Calu3 (cell line): ENCODE measurements at regions not wholly inside any gene's neighbourhood (a gene's known extent, or its start where the extent isn't known, plus 50 kb on each side); places are given as distances from the start of the nearest gene placed in this dataset.

Experiments
- BruUV-seq: library from RNA; stranded (reverse); fragments of 400-500 nt; replicated peaks from 2 replicates; lab custom pipeline; 2021; lab: Mats Ljungman, UMichigan
- CTCF ChIA-PET: fragments of 300-600 bp; sonication (Branson Sonifier 250); formaldehyde crosslinking; loops from one replicate; lab custom pipeline; 2022; ENCODE audit warnings: antibody characterized with exemption; lab: Charles Lee
- DNase-seq: peaks from one replicate; pipeline ENCODE4 v3.0.0; 2022
- H3K27ac Mint-ChIP-seq: one replicate; pipeline ENCODE4 v1.8.0; 2022; ENCODE audit warnings: mixed read lengths; ENCODE audit not compliant: unreplicated experiment
- H3K27me3 Mint-ChIP-seq: one replicate; pipeline ENCODE4 v1.8.0; 2022; ENCODE audit warnings: mixed read lengths; ENCODE audit not compliant: unreplicated experiment
- H3K36me3 Mint-ChIP-seq: one replicate; pipeline ENCODE4 v1.8.0; 2022; ENCODE audit warnings: mild to moderate bottlenecking, moderate library complexity, mixed read lengths; ENCODE audit not compliant: insufficient read depth, unreplicated experiment
- H3K4me1 Mint-ChIP-seq: one replicate; pipeline ENCODE4 v1.8.0; 2022; ENCODE audit warnings: mild to moderate bottlenecking, low read depth, mixed read lengths; ENCODE audit not compliant: unreplicated experiment
- H3K4me3 Mint-ChIP-seq: one replicate; pipeline ENCODE4 v1.8.0; 2022; ENCODE audit warnings: mild to moderate bottlenecking, low read depth, moderate library complexity, mixed read lengths; ENCODE audit not compliant: unreplicated experiment
- H3K9me3 Mint-ChIP-seq: one replicate; pipeline ENCODE4 v1.8.0; 2022; ENCODE audit warnings: low read depth, mixed read lengths; ENCODE audit not compliant: unreplicated experiment
- intact Hi-C: fragments of 100-400 bp; cut with micrococcal nuclease; formaldehyde crosslinking; loops from one replicate; pipeline ENCODE4 v1.10.0; 2022; ENCODE audit not compliant: unreplicated experiment
- TF ChIP-seq, protein P1 (sequence below): fragments of 200-600 bp; IDR thresholded peaks from one replicate; pipeline ENCODE4 v1.8.0; 2022; ENCODE audit warnings: antibody characterized with exemption; ENCODE audit not compliant: unreplicated experiment

DNA sequence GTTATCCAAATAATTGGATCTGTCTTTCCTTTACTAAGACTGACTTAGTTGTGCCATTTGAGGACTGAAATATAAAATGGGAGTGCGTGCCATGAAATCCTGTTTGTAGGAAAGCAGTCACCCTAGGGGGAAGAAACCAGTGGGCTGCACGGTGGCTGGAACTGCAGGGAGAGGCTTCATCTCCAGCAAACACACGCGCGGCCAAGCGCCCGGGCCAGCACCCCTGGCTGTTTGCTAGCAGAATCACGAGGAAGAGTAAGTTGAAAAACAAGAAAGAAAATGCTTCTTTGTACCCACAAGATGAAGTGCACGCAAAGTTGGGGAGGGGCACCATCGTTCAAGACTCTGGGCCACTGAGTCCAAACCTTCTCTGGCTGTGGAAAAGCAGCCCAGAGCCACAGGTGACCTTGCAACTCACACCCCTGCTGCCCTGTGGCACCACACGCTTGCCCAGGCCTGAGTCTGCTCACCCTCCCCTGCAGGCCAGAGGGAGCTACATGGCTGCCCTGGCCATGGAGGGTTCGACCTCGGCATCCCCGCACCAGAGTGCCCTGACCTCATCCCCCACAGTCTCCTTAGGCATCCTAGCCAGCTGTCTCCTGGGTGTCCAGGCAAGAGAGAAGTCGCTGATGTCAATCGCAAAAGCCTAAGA is 55.2 kb downstream of the IRX2 start:
- CTCF ChIA-PET: no interaction called here

DNA sequence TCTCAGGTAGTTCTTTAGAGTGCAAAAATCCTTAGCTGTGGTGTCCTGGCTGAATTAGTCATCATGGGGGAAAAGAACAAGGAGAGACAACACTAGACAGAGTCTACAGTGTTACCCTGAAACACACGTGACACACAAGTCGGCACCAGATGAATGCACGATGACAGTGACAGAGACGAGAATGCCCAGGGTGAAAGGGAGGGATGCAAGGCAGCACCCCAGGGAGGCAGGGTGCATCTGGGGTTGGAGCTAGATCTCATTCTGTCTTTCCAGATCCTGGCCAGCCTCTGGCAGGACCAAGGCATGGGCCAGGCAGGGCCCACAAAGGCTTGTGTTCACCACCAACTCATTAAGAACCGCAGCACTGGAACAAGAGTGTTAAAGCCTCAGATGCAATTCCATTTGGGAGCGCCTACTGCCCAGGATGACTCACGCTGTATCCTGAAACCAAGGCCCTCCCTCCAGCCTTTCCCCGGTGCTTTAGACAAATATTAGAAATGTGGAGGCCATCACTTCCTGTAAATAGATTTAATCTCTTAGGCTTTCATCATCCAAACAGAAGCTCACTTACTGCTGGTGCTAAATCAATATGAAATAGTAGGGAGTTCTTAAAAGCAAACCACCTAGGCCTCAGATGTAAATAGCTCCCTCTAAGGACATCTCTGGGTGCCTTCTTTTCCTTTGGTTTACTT is 56.1 kb downstream of the IRX2 start:
- intact Hi-C loops: no loop called here
- no peaks in the 10 kb centered on the region for H3K36me3 Mint-ChIP-seq
- H3K4me1 Mint-ChIP-seq: no peaks in the 10 kb centered on the region
- H3K27ac Mint-ChIP-seq: no peak overlapping the region
- peaks cover 17% of the 10 kb centered on the region for H3K9me3 Mint-ChIP-seq
- CTCF ChIA-PET: no interaction called here
- no peak overlapping the region for H3K4me3 Mint-ChIP-seq
- DNase-seq: no peak
- TF ChIP-seq, protein P1, sequence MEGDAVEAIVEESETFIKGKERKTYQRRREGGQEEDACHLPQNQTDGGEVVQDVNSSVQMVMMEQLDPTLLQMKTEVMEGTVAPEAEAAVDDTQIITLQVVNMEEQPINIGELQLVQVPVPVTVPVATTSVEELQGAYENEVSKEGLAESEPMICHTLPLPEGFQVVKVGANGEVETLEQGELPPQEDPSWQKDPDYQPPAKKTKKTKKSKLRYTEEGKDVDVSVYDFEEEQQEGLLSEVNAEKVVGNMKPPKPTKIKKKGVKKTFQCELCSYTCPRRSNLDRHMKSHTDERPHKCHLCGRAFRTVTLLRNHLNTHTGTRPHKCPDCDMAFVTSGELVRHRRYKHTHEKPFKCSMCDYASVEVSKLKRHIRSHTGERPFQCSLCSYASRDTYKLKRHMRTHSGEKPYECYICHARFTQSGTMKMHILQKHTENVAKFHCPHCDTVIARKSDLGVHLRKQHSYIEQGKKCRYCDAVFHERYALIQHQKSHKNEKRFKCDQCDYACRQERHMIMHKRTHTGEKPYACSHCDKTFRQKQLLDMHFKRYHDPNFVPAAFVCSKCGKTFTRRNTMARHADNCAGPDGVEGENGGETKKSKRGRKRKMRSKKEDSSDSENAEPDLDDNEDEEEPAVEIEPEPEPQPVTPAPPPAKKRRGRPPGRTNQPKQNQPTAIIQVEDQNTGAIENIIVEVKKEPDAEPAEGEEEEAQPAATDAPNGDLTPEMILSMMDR: no peak
- H3K27me3 Mint-ChIP-seq: no peaks in the 10 kb centered on the region
- BruUV-seq: no TSS peak

More for the DNA sequence above, 55.2 kb downstream of the IRX2 start:
- Mint-ChIP-seq H3K36me3 (no peaks in the 10 kb centered on the region), H3K4me3 (no peak overlapping the region), H3K27me3 (no peaks in the 10 kb centered on the region), H3K27ac (no peak overlapping the region), H3K9me3 (peaks cover 19% of the 10 kb centered on the region), H3K4me1 (no peaks in the 10 kb centered on the region)
- no peak for DNase-seq
- BruUV-seq: no TSS peak
- intact Hi-C loops: no loop called here
- TF ChIP-seq, protein P1: no peak

DNA sequence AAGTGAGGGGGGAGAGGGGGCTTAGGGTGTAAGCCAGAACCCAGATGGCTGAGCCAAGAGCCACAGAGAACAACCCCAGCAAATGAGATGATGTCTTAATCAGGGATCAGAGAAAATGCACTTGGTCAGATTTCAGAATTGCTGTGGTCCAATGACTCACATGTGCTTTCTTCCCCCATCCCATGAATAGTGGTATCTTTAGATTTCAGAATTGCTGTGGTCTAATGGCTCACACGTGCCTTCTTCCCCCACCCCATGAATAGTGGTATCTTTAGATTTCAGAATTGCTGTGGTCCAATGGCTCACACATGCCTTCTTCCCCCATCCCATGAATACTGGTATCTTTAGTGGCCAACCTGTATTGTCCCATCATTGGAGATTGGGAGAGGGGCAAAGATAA is 59.9 kb downstream of the IRX2 start:
- Mint-ChIP-seq H3K9me3 (peaks cover 15% of the 10 kb centered on the region), H3K4me3 (no peak overlapping the region), H3K27ac (no peak overlapping the region), H3K4me1 (no peaks in the 10 kb centered on the region), H3K27me3 (no peaks in the 10 kb centered on the region), H3K36me3 (no peaks in the 10 kb centered on the region)
- CTCF ChIA-PET: no interaction called here
- no TSS peak for BruUV-seq
- TF ChIP-seq, protein P1: no peak
- DNase-seq: no peak
- intact Hi-C loops: no loop called here

DNA sequence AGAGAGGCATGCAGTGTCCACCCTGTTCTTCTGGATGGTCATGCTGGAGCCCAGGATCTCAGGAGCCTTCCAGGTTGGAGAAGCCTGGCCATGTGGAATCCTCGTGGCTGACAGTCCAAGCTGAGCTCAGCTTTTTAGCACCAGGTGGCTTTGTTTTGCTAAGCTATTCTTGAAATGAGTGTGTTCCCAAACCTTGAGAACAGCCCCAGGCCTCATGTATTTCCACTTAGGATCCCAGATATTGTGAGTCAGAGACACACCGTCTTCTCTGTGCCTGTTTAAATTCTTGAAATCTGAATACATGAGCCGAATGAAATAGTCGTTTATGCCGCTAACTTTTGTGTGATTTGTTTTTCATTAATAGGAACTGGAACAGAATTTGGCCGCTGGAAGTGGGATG is 61.2 kb downstream of the IRX2 start:
- H3K4me1 Mint-ChIP-seq: no peaks in the 10 kb centered on the region
- intact Hi-C loops: no loop called here
- H3K4me3 Mint-ChIP-seq: no peak overlapping the region
- no peaks in the 10 kb centered on the region for H3K27me3 Mint-ChIP-seq
- peaks cover 12% of the 10 kb centered on the region for H3K9me3 Mint-ChIP-seq
- no peaks in the 10 kb centered on the region for H3K36me3 Mint-ChIP-seq
- DNase-seq: no peak
- no peak overlapping the region for H3K27ac Mint-ChIP-seq
- BruUV-seq: no TSS peak
- CTCF ChIA-PET: no interaction called here
- TF ChIP-seq, protein P1: no peak
